SK-N-SH (cell line): ENCODE measurements at regions not wholly inside any gene's neighbourhood (a gene's known extent, or its start where the extent isn't known, plus 50 kb on each side); places are given as distances from the start of the nearest gene placed in this dataset.

Experiments
- CTCF ChIA-PET: fragments of 300-600, 350-600 bp; formaldehyde crosslinking; extraction: SDS; loops from one replicate; lab custom pipeline; 2021; lab: Yijun Ruan, JAX
- POLR2A ChIA-PET: fragments of 350-600 bp; sonication (Branson Sonifier 250); formaldehyde crosslinking; extraction: SDS; loops from one replicate; lab custom pipeline; 2020; ENCODE audit warnings: antibody characterized with exemption, inconsistent platforms; lab: Yijun Ruan, JAX
- DNase-seq: peaks from one replicate; pipeline ENCODE4 v3.0.0; 2012
- H2AFZ ChIP-seq: fragments of 200-600 bp; sonication (generic); 2 replicates; pipeline ENCODE4 v1.8.1; 2016; ENCODE audit warnings: antibody characterized with exemption, mild to moderate bottlenecking, low read depth
- H3F3A ChIP-seq: fragments of 200-600 bp; sonication (generic); replicated peaks from 2 replicates; pipeline ENCODE3; 2016; ENCODE audit warnings: antibody characterized with exemption, mild to moderate bottlenecking; ENCODE audit not compliant: insufficient read depth
- H3K27ac ChIP-seq, 2 experiments: fragments of 200-500 bp in 1 of 2; fragments of 200-600 bp in 1 of 2; sonication (Bioruptor generic) in 1 of 2; sonication (generic), shearing (Covaris generic) in 1 of 2; 2 replicates each; pipeline versions ENCODE4 v1.5.1 to v1.6.1; 2014 to 2016; ENCODE audit warnings: low read depth in 2 of 2, inconsistent platforms in 1 of 2, low read length in 1 of 2, mild to moderate bottlenecking in 1 of 2, mixed read lengths in 1 of 2
- H3K27me3 ChIP-seq: fragments of 200-600 bp; sonication (generic), shearing (Covaris generic); 2 replicates; pipeline ENCODE4 v1.6.1; 2016; ENCODE audit warnings: mixed run types; ENCODE audit not compliant: insufficient read depth
- H3K36me3 ChIP-seq, 2 experiments: fragments of 200-500 bp in 1 of 2; fragments of 200-600 bp in 1 of 2; sonication (Bioruptor generic) in 1 of 2; sonication (generic) in 1 of 2; replicated peaks in 1 of 2; 2 replicates each; pipeline versions ENCODE3 to v1.5.1; 2014 to 2016; ENCODE audit warnings: low read length in 1 of 2, mild to moderate bottlenecking in 1 of 2; ENCODE audit not compliant: insufficient read depth in 2 of 2, control insufficient read depth in 1 of 2
- H3K4me1 ChIP-seq, 2 experiments: fragments of 200-500 bp in 1 of 2; fragments of 200-600 bp in 1 of 2; sonication (Bioruptor generic) in 1 of 2; sonication (generic), shearing (Covaris generic) in 1 of 2; 2 replicates each; pipeline versions ENCODE4 v1.5.1 to v1.6.1; 2014 to 2016; ENCODE audit warnings: low read depth in 1 of 2, low read length in 1 of 2, mixed run types in 1 of 2; ENCODE audit not compliant: insufficient read depth in 2 of 2, control insufficient read depth in 1 of 2
- H3K4me2 ChIP-seq: fragments of 200-600 bp; sonication (generic), shearing (Covaris generic); 2 replicates; pipeline ENCODE4 v1.6.1; 2017; ENCODE audit warnings: mixed run types
- H3K4me3 ChIP-seq, 2 experiments: fragments of 200-500 bp in 1 of 2; fragments of 200-600 bp in 1 of 2; sonication (Bioruptor generic) in 1 of 2; sonication (generic), shearing (Covaris generic) in 1 of 2; 2 replicates each; pipeline versions ENCODE4 v1.5.1 to v1.8.1; 2014 to 2016; ENCODE audit warnings: low read depth in 2 of 2, inconsistent platforms in 1 of 2, low read length in 1 of 2, mild to moderate bottlenecking in 1 of 2, mixed read lengths in 1 of 2, moderate library complexity in 1 of 2
- H3K79me2 ChIP-seq: fragments of 200-600 bp; sonication (generic); 2 replicates; pipeline ENCODE4 v1.8.1; 2017; ENCODE audit warnings: mild to moderate bottlenecking; ENCODE audit not compliant: insufficient read depth
- H3K9ac ChIP-seq: fragments of 200-600 bp; sonication (generic); 2 replicates; pipeline ENCODE4 v1.6.1; 2017; ENCODE audit warnings: mixed run types
- H3K9me2 ChIP-seq: fragments of 200-600 bp; sonication (generic); 2 replicates; pipeline ENCODE4 v1.6.1; 2017; ENCODE audit warnings: mixed run types
- H3K9me3 ChIP-seq: fragments of 200-600 bp; sonication (generic); 2 replicates; pipeline ENCODE4 v1.6.1; 2017; ENCODE audit warnings: mixed run types, mild to moderate bottlenecking, moderate library complexity
- H4K20me1 ChIP-seq: fragments of 200-600 bp; sonication (generic); 2 replicates; pipeline ENCODE4 v1.6.1; 2017; ENCODE audit warnings: mild to moderate bottlenecking, mixed run types; ENCODE audit not compliant: insufficient read depth
- EP300 ChIP-seq, 2 experiments: IDR thresholded peaks; 2 replicates each; pipeline versions ENCODE4 v1.4.0 to v1.6.1; 2012; ENCODE audit warnings: borderline replicate concordance in 1 of 2, low read depth in 1 of 2, low read length in 1 of 2
- FOSL2 ChIP-seq: IDR thresholded peaks from 2 replicates; pipeline ENCODE4 v1.4.0; 2012; ENCODE audit warnings: low read depth, mild to moderate bottlenecking, moderate library complexity, borderline replicate concordance
- GATA2 ChIP-seq: sonication (generic); formaldehyde crosslinking; IDR thresholded peaks from 2 replicates; pipeline ENCODE4 v1.5.0; 2020; ENCODE audit warnings: mild to moderate bottlenecking, missing genetic modification reagents
- JUND ChIP-seq: IDR thresholded peaks from 2 replicates; pipeline ENCODE4 v1.4.0; 2012
- MEF2A ChIP-seq: IDR thresholded peaks from 2 replicates; pipeline ENCODE4 v1.4.0; 2012; ENCODE audit warnings: low read depth, borderline replicate concordance
- MXI1 ChIP-seq: IDR thresholded peaks from 2 replicates; pipeline ENCODE4 v1.6.1; 2012; ENCODE audit warnings: mild to moderate bottlenecking, low read depth, low read length, improper control_type of control experiment
- NFIC ChIP-seq: IDR thresholded peaks from 2 replicates; pipeline ENCODE4 v1.4.0; 2012; ENCODE audit warnings: borderline replicate concordance
- RAD21 ChIP-seq: IDR thresholded peaks from 2 replicates; pipeline ENCODE4 v1.6.1; 2012; ENCODE audit warnings: mild to moderate bottlenecking, low read length
- RXRA ChIP-seq: IDR thresholded peaks from 2 replicates; pipeline ENCODE4 v1.4.0; 2012; ENCODE audit warnings: low read depth, mild to moderate bottlenecking, borderline replicate concordance
- SIN3A ChIP-seq: IDR thresholded peaks from 2 replicates; pipeline ENCODE4 v1.6.1; 2012; ENCODE audit warnings: low read depth, mild to moderate bottlenecking, low read length, moderate library complexity, borderline replicate concordance
- SMC3 ChIP-seq: IDR thresholded peaks from 2 replicates; pipeline ENCODE4 v1.6.1; 2012; ENCODE audit warnings: low read depth, low read length, improper control_type of control experiment
- whole genome bisulfite sequencing: methylation state at CpG from one replicate; pipeline ENCODE4 v1.1.6; 2017; ENCODE audit warnings: low lambda C conversion rate; 5-methylcytosine and 5-hydroxymethylcytosine counted together
- TF ChIP-seq, protein P1 (sequence below): IDR thresholded peaks from 2 replicates; pipeline ENCODE4 v1.4.0; 2012; ENCODE audit warnings: low read depth
- TF ChIP-seq, protein P2 (sequence below): IDR thresholded peaks from 2 replicates; pipeline ENCODE4 v1.6.1; 2012; ENCODE audit warnings: mild to moderate bottlenecking, low read depth, low read length, moderate library complexity

DNA sequence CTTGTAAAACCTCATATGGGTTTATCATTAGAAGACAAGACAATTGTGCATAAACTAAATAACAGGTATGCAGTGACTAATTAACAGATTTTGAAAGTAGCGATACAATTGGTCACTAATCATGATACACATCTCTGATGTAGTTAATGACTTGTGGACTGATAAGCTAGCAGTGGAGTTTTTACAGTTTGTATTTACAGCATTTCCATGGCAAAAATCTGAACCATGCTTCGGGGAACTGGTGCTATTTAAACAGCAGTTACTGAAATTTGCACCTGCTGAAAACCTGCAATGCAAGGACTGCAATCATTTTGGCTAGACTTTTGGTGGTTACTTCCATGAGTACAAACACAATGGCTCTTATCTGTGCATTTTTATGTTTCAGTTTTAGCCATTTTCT, 471.2 kb downstream of the RERGL start:
- H4K20me1 ChIP-seq, result no peaks in the 10 kb centered on the region
- H3K4me2 ChIP-seq, result no peak overlapping the region
- TF ChIP-seq EP300 (IDR thresholded peaks at IDR 0.05; ENCODE audit: borderline replicate concordance in 1 of 2, low read depth in 1 of 2, low read length in 1 of 2) (no peak), NFIC (no peak), MXI1 (no peak), SMC3 (no peak), FOSL2 (no peak), JUND (no peak), MEF2A (no peak), GATA2 (CRISPR knock-in tag) (no peak), RXRA (no peak), RAD21 (no peak), SIN3A (no peak)
- TF ChIP-seq, protein P1, sequence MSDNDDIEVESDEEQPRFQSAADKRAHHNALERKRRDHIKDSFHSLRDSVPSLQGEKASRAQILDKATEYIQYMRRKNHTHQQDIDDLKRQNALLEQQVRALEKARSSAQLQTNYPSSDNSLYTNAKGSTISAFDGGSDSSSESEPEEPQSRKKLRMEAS, result no peak
- TF ChIP-seq, protein P2, sequence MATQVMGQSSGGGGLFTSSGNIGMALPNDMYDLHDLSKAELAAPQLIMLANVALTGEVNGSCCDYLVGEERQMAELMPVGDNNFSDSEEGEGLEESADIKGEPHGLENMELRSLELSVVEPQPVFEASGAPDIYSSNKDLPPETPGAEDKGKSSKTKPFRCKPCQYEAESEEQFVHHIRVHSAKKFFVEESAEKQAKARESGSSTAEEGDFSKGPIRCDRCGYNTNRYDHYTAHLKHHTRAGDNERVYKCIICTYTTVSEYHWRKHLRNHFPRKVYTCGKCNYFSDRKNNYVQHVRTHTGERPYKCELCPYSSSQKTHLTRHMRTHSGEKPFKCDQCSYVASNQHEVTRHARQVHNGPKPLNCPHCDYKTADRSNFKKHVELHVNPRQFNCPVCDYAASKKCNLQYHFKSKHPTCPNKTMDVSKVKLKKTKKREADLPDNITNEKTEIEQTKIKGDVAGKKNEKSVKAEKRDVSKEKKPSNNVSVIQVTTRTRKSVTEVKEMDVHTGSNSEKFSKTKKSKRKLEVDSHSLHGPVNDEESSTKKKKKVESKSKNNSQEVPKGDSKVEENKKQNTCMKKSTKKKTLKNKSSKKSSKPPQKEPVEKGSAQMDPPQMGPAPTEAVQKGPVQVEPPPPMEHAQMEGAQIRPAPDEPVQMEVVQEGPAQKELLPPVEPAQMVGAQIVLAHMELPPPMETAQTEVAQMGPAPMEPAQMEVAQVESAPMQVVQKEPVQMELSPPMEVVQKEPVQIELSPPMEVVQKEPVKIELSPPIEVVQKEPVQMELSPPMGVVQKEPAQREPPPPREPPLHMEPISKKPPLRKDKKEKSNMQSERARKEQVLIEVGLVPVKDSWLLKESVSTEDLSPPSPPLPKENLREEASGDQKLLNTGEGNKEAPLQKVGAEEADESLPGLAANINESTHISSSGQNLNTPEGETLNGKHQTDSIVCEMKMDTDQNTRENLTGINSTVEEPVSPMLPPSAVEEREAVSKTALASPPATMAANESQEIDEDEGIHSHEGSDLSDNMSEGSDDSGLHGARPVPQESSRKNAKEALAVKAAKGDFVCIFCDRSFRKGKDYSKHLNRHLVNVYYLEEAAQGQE, result no peak
- H3K9me2 ChIP-seq, result no peaks in the 10 kb centered on the region
- H3K4me3 ChIP-seq, result no peak overlapping the region
- H3F3A ChIP-seq, result no peaks in the 10 kb centered on the region
- H3K9ac ChIP-seq, result no peak overlapping the region
- H3K4me1 ChIP-seq, result no peaks in the 10 kb centered on the region
- H3K27ac ChIP-seq, result no peak overlapping the region
- no peaks in the 10 kb centered on the region for H3K36me3 ChIP-seq
- ChIA-PET CTCF (no interaction called here), POLR2A (no interaction called here)
- no peaks in the 10 kb centered on the region for H3K27me3 ChIP-seq
- no peak for DNase-seq
- no peak overlapping the region for H2AFZ ChIP-seq
- no peaks in the 10 kb centered on the region for H3K79me2 ChIP-seq
- 13% methylated on average over 2 of the region's 2 CpGs for WGBS
- H3K9me3 ChIP-seq, result no peaks in the 10 kb centered on the region

DNA sequence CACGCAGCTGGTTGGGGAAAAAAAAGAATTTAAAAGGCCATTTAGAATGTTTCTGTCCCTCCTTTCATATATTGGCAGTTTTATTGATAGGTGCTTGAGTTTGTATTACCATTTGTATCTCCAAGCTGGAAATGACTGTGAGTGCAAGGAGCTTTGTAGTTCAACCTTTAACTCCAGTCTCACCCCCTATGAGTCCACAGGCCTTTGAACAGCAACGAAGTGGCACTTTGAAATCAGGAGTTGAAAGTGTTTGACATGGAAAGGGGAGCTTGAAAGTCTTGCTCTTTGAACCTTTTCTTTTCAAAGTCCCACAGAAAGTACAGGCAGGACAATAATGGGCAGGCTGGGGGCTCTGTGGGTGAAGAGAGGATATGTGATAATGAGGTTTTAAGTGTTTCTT, 480.3 kb downstream of the RERGL start:
- no peaks in the 10 kb centered on the region for H3K27me3 ChIP-seq
- no peak overlapping the region for H3K9ac ChIP-seq
- ChIA-PET CTCF (interaction anchor here (0.6 to 3.8 kb wide), 3 partner anchors 32 to 1224 kb away, joined by 3 to 14 read pairs (median 9); no protein-coding TSS in a partner anchor), POLR2A (no interaction called here)
- no peak overlapping the region for H3K4me2 ChIP-seq
- WGBS, result 5% methylated on average over 2 of the region's 2 CpGs
- H3K9me3 ChIP-seq, result no peaks in the 10 kb centered on the region; the same call in 1 of the 2 replicates
- no peaks in the 10 kb centered on the region for H3F3A ChIP-seq
- H3K4me1 ChIP-seq, result no peaks in the 10 kb centered on the region
- TF ChIP-seq, protein P2, result no peak
- TF ChIP-seq NFIC, result no peak
- TF ChIP-seq, protein P1, result no peak
- no peaks in the 10 kb centered on the region for H3K36me3 ChIP-seq
- no peak overlapping the region for H3K27ac ChIP-seq
- H3K9me2 ChIP-seq, result no peaks in the 10 kb centered on the region
- no peak overlapping the region for H3K4me3 ChIP-seq
- DNase-seq, result no peak
- no peak overlapping the region for H2AFZ ChIP-seq
- no peaks in the 10 kb centered on the region for H4K20me1 ChIP-seq
- no peaks in the 10 kb centered on the region for H3K79me2 ChIP-seq
